HG03460 (cell line): ENCODE measurements at regions not wholly inside any gene's neighbourhood (a gene's known extent, or its start where the extent isn't known, plus 50 kb on each side); places are given as distances from the start of the nearest gene placed in this dataset.
"Not testable (repeated sequence)": the region's sequence is repeated elsewhere in the genome, so short reads cannot be mapped to it uniquely, and the experiment has no call there.

Experiments
- ATAC-seq: cut with Tn5 transposase; IDR thresholded peaks from one replicate; pipeline ENCODE4 v1.9.1; 2021; ENCODE audit not compliant: unreplicated experiment

- no peak for ATAC-seq
These were observed 339.2 kb downstream of the ADGRL2 start for GRCh38 chr1:82139751-82140468.

GRCh38 chr1:82136351-82136750 lies 335.6 kb downstream of the ADGRL2 start:
- not testable (repeated sequence) for ATAC-seq

- no peak for ATAC-seq
These were observed 325.1 kb downstream of the ADGRL2 start for GRCh38 chr1:82125866-82126265.

GRCh38 chr1:82125119-82125518 lies 324.4 kb downstream of the ADGRL2 start:
- ATAC-seq: no peak

GRCh38 chr1:82121421-82121820 lies 320.7 kb downstream of the ADGRL2 start:
- ATAC-seq: no peak

GRCh38 chr1:82116105-82116504 lies 315.4 kb downstream of the ADGRL2 start:
- no peak for ATAC-seq

GRCh38 chr1:82114887-82115286 lies 314.2 kb downstream of the ADGRL2 start:
- no peak for ATAC-seq

DNA sequence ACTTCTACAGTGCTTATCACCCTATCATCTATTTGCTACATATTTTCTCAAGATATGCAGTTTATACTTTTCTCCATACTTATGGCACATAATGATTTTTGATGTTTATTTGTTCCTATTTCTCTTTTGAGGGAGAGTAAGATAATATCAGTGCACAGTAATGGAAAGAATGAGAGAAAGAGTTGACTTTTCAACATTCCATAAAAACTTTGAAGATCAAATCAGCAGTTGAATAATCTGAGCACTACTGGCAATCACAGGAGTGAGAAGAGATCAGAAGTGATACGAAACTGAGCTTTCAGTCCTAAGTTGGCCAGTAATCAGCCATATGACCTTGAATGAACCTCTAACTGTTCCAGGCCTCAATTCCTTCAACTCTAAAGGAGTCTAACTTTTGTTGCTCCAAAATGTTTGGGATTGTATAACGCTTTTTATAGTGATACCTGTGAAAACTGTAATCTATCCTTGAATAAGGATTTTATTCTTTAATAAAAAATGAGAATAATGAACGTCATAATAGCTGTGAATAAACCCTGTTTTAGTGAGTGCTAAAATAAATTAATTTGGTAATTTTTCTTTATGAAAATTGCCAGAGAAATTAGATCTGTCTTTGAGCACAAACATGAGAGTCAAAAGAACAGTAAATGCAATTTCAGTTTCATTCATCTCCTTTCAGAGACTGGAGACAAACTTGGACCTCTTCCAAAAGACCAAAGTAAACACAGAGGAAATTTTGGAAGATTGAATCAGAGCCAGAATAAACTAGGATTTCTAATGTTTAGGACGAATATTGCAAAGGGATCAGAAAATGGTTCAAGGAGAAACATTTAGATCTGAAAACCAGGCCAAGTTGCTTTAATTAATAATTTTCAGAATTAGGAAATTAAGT lies 309.9 kb downstream of the ADGRL2 start:
- ATAC-seq: no peak

DNA sequence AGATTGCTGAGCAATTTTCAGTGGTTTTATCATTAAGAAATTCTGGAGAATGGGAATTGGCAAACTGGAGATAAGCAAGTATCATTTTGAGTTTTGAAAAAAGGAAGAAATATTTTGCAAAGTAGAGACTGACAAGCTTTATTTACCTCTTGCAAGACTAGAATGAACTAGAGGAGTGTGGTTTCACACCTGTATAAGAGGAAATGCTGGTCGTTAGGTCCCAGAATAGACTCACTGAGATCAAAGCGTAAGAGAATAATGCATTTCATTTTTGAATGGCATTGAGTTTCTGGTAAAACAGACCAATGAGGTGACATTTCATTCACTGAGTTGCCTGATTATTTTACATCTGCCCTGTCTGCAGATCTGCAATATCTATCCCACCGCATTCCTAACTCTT lies 308.1 kb downstream of the ADGRL2 start:
- no peak for ATAC-seq

DNA sequence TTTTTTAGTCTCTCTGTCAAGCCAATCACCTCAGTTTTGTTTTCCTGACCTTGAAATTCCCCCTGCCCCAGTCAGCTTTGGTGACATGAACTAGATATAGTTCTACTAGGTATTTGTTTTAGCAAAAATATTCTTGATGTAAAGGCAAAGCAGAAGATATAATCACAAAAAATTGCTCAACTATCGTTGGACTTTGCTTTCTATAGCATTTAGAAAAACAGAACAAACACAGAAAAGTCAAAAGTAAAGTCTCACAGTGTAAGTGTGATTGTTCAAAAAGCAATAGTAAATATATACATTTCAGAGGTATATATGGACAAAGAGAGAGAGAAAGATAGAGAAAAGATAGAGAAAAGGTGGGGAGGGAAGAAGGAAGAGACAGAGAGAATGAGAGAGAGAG lies 305.9 kb downstream of the ADGRL2 start:
- ATAC-seq: no peak

DNA sequence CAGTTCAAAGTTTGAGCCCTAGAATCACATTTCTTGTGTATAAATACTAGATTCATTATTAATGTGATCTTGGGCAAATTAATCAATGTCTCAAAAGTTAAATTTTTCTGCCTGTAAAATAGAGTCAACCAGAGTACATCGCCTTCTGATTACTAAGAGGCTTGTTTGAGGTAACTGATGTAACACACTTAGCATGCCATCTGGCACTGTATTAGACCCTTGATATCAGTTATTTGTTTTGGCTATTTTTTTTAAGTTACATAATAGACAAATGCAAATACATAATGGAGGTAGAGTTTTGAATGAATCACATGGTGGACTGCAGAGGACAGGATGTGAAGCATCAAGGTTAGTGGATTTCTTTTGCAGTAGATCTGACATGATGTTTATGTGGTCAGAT lies 298.4 kb downstream of the ADGRL2 start:
- ATAC-seq: no peak

DNA sequence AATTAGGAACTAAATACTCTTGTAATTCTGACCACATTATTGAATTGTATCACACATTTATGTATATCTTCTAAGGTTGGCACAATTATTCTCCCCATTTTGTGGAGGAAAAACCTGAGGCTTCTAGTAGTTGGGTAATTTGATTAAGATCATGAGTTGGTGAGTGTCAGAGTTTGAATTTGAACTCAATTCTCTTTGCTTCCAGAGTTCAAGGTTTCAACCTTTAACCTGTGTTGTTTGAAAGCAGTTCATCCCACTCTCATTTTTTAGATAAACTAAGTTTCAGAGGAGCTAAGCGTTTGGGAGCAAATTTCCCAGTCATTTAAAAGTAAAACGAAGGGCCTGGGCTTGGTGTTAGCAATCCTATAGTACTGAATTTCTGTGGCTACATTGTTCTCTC lies 293.4 kb downstream of the ADGRL2 start:
- ATAC-seq: no peak

- ATAC-seq: no peak
These were observed 291.0 kb downstream of the ADGRL2 start for GRCh38 chr1:82091729-82092128.

DNA sequence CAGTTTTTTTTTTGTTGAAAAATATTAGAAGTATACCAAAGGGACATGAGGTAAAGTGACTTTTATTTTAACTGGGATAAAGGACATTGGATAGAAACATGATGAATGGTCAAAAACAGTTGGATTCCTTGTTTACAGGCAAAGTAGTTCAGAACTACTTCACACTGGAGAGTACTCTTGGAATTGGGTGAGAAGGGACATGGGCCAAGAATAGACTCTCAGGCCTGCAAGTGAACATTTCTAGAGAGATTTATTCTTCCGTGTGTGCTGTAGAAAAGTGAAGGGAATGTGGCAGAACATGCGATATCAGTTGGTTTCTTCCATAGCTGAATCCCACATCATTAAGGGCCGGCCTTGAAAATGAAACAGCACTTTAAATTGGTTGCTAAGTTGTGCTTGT lies 290.5 kb downstream of the ADGRL2 start:
- no peak for ATAC-seq

DNA sequence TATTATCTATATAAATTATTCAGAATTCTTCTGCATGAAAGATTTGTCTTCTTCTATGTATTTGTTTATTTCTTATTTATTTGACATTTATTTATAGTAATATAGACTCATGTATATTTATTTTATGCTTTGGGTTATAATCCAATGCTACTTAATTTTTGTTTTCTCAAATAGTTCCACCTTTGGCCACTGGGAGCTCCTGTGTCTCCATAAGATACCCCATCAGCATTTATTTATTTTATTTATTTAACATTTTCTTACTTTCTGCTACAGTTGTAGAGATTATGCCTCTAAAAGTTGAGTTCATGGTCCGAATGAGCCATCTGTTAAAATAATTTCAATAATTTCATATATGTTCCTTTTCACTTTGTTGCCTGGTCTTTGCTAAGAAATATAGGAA lies 289.4 kb downstream of the ADGRL2 start:
- ATAC-seq: no peak

DNA sequence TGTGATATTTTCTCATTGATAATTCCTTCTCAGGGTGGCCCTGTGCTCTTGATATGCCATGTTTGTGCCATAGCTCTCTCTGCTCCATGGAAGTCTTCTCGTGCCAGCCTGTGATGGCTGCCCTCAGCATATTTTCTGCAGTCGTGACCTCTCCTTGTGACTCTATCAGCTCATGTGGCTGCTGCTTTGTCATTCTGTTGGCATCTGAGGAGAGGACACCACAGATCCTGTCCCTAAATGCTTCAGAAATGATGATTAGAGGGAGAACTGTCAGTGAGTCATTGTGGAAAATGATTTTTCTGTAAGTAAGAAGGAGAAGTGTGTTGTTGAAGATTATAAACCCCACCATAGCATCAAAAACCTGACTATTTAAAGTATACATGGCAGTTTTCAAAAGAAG lies 286.0 kb downstream of the ADGRL2 start:
- no peak for ATAC-seq

DNA sequence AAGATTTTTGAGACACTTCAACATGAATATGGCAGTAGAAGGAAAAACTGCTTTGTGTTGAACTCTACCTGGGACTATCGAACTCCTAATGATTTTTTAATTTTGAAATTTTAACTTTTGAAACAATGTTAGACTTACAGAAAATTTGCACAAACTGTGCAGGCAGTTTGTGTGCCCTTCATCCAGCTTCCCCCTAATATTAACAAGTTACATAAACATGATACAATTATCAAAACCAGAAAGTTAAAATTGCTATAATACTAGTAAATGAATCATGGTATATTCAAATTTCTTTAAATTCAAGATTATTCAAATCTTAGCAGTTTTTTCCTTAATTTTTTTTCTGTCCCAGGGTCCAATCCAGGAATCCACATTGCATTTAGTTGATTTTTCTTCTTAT lies 278.9 kb downstream of the ADGRL2 start:
- ATAC-seq: no peak

DNA sequence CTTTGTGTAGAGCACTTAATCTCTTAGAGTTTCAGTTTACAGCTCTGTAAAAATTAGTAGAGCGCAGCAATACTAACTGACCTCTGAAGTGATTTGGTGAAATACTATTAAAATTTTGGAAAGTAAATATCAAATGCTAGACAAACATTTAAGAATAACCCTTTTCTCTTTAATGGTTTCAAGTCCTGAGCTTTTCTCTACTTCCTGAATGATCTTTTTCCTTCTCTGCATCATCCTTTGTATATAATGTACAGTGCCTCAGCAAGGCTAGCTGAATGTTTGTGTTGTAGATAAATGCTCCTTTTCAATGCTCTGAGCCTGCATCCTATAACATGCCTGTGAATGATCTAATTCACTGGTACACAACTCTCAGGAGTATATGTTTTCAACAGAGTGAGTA lies 272.9 kb downstream of the ADGRL2 start:
- no peak for ATAC-seq

DNA sequence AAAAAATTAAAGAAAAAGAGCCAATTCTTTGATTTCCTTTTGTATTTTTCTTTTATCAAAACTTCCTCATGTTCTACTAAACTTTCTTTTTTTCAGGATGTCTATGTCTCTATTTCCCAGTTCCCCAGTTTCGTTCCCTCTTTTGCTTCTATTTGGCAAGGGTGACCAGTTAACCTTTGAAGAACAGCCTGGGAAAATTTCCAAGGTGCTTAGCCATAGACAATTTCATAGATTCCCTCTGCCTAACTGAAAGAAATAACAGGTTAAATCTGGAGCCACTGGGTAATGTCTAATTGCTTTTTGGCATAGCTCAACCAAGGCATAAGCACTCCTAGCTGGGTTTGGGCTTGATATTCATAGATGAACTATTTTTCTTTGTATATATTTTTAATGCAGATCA lies 272.3 kb downstream of the ADGRL2 start:
- ATAC-seq: no peak

GRCh38 chr1:82065916-82066315 lies 265.2 kb downstream of the ADGRL2 start:
- no peak for ATAC-seq

GRCh38 chr1:82064691-82065090 lies 264.0 kb downstream of the ADGRL2 start:
- ATAC-seq: no peak

GRCh38 chr1:82062206-82062605 lies 261.5 kb downstream of the ADGRL2 start:
- ATAC-seq: no peak
